Globus pallidus (tissue), 1 donor: ENCODE measurements at regions not wholly inside any gene's neighbourhood (a gene's known extent, or its start where the extent isn't known, plus 50 kb on each side); places are given as distances from the start of the nearest gene placed in this dataset.

Experiments
- DNase-seq: peaks from one replicate; pipeline ENCODE4 v3.0.0-alpha.2; 2015; ENCODE audit warnings: low spot score

GRCh38 chr14:66196670-66197069 is 289.5 kb upstream of the CCDC196 start:
- no peak for DNase-seq

- DNase-seq = no peak
Observed at GRCh38 chr14:66197276-66197675, 288.9 kb upstream of the CCDC196 start.

GRCh38 chr14:66206554-66206953 is 279.6 kb upstream of the CCDC196 start:
- DNase-seq = no peak

- no peak for DNase-seq
Observed at GRCh38 chr14:66216763-66217162, 269.4 kb upstream of the CCDC196 start.

GRCh38 chr14:66219886-66220285 is 266.3 kb upstream of the CCDC196 start:
- no peak for DNase-seq

- no peak for DNase-seq
Observed at GRCh38 chr14:66224492-66225178, 261.5 kb upstream of the CCDC196 start.

GRCh38 chr14:66225337-66225736 is 260.8 kb upstream of the CCDC196 start:
- no peak for DNase-seq

- no peak for DNase-seq
Observed at GRCh38 chr14:66228267-66228970, 257.8 kb upstream of the CCDC196 start.

GRCh38 chr14:66231820-66232219 is 254.4 kb upstream of the CCDC196 start:
- no peak for DNase-seq

GRCh38 chr14:66233591-66233990 is 252.6 kb upstream of the CCDC196 start:
- no peak for DNase-seq

- no peak for DNase-seq
Observed at GRCh38 chr14:66234411-66234810, 251.8 kb upstream of the CCDC196 start.

GRCh38 chr14:66237741-66238140 is 248.4 kb upstream of the CCDC196 start:
- no peak for DNase-seq

- DNase-seq = no peak
Observed at GRCh38 chr14:66238969-66239368, 247.2 kb upstream of the CCDC196 start.

GRCh38 chr14:66239589-66239988 is 246.6 kb upstream of the CCDC196 start:
- no peak for DNase-seq

GRCh38 chr14:66240105-66240504 is 246.1 kb upstream of the CCDC196 start:
- no peak for DNase-seq

- DNase-seq = no peak
Observed at GRCh38 chr14:66242001-66242400, 244.2 kb upstream of the CCDC196 start.

- DNase-seq = no peak
Observed at GRCh38 chr14:66244834-66245233, 241.3 kb upstream of the CCDC196 start.

- no peak for DNase-seq
Observed at GRCh38 chr14:66247662-66248193, 238.4 kb upstream of the CCDC196 start.

GRCh38 chr14:66248256-66248655 is 237.9 kb upstream of the CCDC196 start:
- no peak for DNase-seq

- DNase-seq = no peak
Observed at GRCh38 chr14:66249544-66249943, 236.6 kb upstream of the CCDC196 start.

GRCh38 chr14:66254038-66254437 is 232.1 kb upstream of the CCDC196 start:
- DNase-seq = no peak

GRCh38 chr14:66268802-66269334 is 217.3 kb upstream of the CCDC196 start:
- DNase-seq = peak; percentile 38

GRCh38 chr14:66272221-66272620 is 213.9 kb upstream of the CCDC196 start:
- no peak for DNase-seq
